ENCODE measurements at regions not wholly inside any gene's neighbourhood (a gene's known extent, or its start where the extent isn't known, plus 50 kb on each side); places are given as distances from the start of the nearest gene placed in this dataset.
"Not testable (repeated sequence)": the region's sequence is repeated elsewhere in the genome, so short reads cannot be mapped to it uniquely, and the experiment has no call there.

DNA sequence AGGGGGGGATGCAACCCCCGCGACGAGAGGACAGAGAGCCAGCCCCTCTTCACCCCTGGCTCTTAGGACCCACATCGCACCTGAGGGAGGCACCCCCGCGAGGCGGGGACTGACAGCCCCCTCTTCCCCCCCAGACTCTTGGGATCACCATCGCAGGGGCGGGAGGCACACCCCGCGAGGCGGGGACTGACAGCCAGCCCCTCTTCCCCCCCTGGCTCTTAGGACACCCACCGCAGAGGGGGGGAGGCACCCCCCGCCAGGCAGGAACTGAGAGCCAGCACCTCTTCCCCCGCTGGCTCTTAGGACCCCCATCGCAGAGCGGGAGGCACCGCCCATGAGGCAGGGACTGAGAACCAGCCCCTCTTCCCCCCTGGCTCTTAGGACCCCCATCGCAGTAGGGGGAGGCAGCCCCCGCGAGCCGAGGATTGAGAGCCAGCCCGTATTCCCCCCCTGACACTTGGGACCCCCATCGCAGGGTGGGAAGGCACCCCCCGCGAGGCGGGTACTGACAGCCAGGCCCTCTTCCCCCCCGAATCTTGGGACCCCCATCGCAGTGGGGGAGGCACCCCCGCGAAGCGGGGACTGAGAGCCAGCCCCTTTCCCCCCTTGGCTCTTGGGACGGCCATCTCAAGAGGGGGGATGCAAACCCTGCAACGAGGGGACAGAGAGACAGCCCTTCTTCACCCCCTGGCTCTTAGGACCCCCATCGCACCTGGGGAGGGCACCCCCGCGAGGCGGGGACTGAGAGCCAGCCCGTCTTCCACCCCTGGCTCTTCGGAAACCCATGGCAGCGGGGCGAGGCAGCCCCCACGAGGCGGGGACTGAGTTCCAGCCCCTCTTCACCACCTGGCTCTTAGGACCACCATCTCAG lies 2425.1 kb upstream of the PCDH20 start:
- DNase-seq (ENCODE audit: low spot score): no peak

DNA sequence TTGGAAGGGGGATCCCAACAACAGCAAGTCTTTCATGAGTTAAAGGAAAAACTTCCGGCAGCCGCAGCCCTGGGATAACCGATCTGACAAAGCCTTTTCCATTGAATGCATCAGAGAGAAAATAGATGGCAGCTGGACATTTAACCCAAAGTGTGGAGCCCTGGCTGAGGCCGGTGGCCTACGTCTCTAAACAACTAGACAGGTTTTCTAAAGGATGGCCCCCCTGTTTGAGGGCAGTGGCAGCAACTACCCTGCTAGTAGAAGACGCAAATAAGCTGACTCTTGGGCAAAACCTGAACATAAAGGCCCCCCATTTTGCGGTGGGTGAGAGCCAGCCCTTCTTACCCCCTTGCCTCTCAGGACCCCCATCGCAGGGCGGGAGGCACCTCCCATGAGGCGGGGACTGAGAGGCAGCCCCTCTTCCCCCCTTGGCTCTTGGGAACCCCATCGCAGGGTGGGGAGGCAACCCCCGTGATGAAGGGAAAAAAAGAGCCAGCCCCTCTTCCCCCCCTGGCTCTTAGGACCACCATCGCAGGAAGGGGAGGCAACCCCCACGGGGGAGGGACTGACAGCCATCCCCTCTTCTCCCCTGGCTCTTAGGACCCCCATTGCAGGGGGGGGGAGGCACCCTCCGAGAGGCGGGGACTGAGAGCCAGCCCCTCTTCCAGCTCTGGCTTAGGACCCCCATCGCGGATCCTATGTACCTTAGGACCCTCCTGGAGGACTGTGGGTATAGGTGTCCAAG lies 2422.9 kb upstream of the PCDH20 start:
- DNase-seq (ENCODE audit: low spot score): no peak

GRCh38 chr13:63837701-63838100 lies 2422.1 kb upstream of the PCDH20 start:
- not testable (repeated sequence) for DNase-seq (ENCODE audit: low spot score)

GRCh38 chr13:63829609-63830008 lies 2414.0 kb upstream of the PCDH20 start:
- not testable (repeated sequence) for DNase-seq (ENCODE audit: low spot score)

GRCh38 chr13:63821785-63822184 lies 2406.1 kb upstream of the PCDH20 start:
- not testable (repeated sequence) for DNase-seq (ENCODE audit: low spot score)

DNA sequence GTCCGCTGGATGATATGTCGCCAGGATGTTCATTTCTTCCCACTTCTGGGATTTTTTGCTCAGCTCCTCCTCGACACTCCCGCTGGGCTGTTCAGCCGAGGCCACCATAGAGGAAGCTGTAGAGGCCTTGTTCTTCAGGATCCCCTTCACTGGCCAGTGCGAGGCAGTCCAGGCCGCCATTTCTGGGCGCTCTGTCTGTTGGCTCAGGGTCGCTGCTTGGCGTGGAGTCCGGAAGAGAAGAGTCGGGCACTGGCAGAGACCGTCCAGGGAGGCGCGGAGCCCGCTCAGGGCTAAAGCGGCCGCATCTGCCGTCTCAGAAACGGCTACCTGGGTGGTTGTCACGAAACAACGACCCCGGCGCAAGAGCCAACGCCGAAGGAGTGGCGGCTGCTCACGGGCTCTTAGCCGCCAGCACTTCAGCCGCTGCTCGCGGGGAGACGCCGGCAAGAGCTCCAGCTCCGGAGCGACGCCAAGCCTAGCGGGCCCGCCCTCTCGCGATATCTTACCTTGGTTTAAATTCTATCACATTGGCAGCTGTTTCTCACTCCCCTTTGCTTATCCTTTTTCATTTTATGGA lies 2395.9 kb upstream of the PCDH20 start:
- DNase-seq (ENCODE audit: low spot score): not testable (repeated sequence)

DNA sequence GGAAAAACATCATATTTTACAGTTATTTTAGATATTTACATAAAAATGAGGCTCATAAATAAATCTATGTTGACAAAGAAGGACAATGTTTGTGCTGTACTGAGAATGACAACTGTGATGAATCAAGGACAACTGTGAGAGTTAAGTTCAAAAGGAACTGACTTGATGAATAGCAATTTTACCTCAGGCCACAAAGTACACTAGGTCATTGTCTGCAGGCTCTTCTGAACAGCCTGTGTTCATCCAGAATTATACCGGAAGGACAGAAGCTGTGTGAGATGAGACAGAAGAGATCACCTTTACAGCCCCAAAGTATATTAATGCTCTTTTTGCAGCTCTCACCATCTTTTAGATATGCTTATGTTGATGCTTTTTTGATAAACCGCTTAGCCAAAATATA lies 2375.5 kb upstream of the PCDH20 start:
- not testable (repeated sequence) for DNase-seq (ENCODE audit: low spot score)

GRCh38 chr13:63774133-63774532 lies 2358.5 kb upstream of the PCDH20 start:
- no peak for DNase-seq (ENCODE audit: low spot score)

DNA sequence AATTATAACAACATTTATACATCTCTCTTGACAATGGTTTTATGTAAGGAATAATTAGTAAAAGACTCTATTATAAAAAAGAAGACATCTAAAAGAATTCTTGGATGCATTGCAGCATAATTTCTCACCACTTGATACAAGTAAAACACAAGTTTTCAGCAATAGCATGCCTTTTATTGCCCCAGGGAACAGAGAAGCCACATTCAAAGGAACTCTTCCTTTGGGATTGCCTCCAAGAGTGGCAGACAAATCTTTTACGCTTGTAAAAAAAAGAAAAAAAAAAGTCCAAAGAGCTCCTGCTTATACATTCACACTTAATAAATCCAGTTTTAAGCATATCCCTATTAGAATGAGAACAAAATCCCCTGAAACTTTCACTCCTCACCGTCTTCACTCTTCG lies 2357.8 kb upstream of the PCDH20 start:
- DNase-seq (ENCODE audit: low spot score): no peak

GRCh38 chr13:63757683-63758082 lies 2342.0 kb upstream of the PCDH20 start:
- not testable (repeated sequence) for DNase-seq (ENCODE audit: low spot score)

DNA sequence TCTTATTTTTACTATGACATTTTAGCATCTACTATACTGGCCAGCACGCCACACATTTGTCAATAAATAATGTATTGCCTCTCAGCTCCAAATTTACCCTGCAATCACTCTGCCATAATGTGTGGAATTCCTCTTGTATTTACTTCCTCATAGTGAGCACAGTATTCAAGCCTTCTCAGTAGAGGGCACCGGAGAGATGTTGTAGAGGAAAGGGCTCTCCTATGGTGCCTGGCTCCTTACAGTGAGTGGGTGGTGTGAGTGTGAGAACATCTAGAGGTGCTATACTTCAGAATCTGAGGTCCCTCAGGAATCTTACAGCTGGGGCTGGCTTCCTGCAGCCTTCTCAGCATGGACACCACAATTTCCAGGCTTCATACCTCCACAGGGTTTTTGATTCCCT lies 2334.2 kb upstream of the PCDH20 start:
- DNase-seq (ENCODE audit: low spot score): not testable (repeated sequence)

- DNase-seq (ENCODE audit: low spot score): not testable (repeated sequence)
Measured at GRCh38 chr13:63741814-63742101, 2326.1 kb upstream of the PCDH20 start.

- DNase-seq (ENCODE audit: low spot score): no peak
Measured at GRCh38 chr13:63741029-63741813, 2325.6 kb upstream of the PCDH20 start.

DNA sequence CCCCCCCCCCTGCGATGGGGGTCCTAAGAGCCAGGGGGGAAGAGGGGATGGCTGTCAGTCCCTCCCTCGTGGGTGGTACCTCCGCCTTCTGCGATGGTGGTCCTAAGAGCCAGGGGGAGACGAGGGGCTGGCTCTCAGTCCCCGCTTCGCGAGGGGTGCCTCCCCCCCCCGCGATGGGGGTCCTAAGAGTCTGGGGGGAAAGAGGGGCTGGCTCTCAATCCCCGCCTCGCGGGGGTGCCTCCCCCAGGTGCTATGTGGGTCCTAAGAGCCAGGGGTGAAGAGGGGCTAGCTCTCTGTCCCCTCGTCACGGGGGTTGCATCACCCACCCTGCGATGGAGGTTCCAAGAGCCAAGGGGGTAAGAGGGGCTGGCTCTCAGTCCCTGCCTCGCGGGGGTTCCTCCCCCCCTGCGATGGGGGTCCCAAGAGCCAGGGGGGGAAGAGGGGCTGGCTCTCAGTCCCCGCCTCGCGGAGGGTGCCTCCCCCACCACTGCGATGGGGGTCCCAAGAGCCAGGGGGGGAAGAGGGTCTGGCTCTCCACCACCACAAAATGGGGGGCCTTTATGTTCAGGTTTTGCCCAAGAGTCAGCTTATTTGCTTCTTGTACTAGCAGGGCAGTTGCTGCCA lies 2323.6 kb upstream of the PCDH20 start:
- not testable (repeated sequence) for DNase-seq (ENCODE audit: low spot score)

- DNase-seq (ENCODE audit: low spot score): no peak
Measured at GRCh38 chr13:63737418-63737817, 2321.8 kb upstream of the PCDH20 start.

GRCh38 chr13:63731896-63732295 lies 2316.2 kb upstream of the PCDH20 start:
- no peak for DNase-seq (ENCODE audit: low spot score)

- not testable (repeated sequence) for DNase-seq (ENCODE audit: low spot score)
Measured at GRCh38 chr13:63712159-63712558, 2296.5 kb upstream of the PCDH20 start.

DNA sequence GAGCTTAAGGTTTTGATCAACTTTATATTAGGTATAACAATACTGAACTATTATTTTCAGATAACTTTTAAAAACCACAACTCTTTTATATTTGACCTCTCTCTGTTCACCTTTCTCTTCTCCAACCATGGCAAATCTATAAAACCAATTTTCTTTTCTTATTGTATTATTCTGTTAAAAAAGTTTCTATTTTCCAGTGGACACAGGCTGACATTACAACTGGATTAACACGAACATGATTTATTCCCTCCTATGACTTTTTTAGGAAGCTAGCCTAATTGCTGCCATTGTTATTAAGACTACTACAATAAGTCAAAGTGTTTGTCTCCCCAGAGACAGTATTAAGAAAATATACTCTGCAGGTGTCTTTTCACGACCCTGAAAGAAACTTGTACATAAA lies 2291.1 kb upstream of the PCDH20 start:
- no peak for DNase-seq (ENCODE audit: low spot score)

GRCh38 chr13:63704521-63704920 lies 2288.9 kb upstream of the PCDH20 start:
- no peak for DNase-seq (ENCODE audit: low spot score)

DNA sequence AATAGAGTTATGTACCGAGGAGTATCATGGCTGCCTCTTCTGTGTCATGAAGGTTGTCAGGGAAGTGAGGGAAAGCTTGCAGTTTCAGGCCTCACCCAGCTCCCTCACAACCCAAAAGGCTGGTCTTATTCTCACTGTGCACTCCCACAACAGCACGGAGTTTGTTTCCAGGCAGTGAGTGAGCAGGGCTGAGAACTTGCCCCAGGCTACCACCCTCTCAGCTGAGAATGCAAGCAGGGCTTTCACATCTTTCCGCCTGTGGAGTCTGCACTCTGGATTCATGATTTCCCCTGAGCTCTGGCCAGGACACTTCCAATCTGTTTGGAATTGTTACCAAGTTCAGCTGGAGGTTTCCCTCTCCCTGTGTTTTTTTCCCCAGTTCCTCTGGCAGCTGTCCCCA lies 2284.7 kb upstream of the PCDH20 start:
- no peak for DNase-seq (ENCODE audit: low spot score)

DNA sequence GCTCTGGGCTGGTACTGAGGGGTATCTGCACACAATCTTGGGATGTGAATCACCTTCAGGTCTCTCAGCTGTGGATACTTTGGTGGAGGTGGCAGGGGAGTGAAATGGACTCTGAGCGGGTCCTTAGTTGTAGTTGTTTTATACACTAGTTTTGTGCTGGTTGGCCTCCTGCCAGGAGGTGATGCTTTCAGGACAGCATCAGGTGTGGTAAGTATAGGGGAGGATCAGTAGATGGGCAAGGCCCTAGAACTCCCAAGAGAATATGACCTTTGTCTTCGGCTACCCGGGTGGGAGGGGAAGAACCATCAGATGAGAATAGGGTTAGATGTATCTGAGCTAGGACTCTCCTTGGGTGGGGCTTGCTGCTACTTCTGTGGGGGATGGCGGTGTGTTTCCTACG lies 2284.3 kb upstream of the PCDH20 start:
- DNase-seq (ENCODE audit: low spot score): no peak

GRCh38 chr13:63696055-63696454 lies 2280.4 kb upstream of the PCDH20 start:
- no peak for DNase-seq (ENCODE audit: low spot score)
